Activated CD4-positive, alpha-beta T cell treated with anti-CD3 and anti-CD28 coated beads, Interleukin-2, amount 50 U/mL, for 16 hours (primary cell): ENCODE measurements at regions not wholly inside any gene's neighbourhood (a gene's known extent, or its start where the extent isn't known, plus 50 kb on each side); places are given as distances from the start of the nearest gene placed in this dataset.

Experiments used
- DNase-seq: peaks from one replicate; pipeline ENCODE4 v3.0.0-alpha.2; 2020

DNA sequence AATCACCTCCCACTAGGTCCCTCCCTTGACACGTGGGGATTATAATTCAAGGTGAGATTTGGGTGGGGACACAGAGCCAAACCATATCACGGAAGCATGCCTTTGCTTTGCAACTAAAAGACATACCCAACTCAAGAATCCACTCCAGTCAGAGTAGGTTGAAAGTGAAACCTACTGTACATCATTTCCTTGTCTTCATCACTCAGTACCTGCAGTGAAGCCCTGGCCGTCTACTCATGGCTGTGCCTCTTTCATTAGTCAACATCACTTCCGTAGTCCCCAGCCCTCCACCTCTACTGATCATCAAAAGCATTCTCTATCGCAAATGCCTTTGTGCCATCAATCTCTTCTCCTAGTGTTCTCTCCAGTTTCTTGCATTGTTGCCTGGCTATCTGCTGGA is 343.1 kb upstream of the ARGLU1 start:
- DNase-seq: no peak

DNA sequence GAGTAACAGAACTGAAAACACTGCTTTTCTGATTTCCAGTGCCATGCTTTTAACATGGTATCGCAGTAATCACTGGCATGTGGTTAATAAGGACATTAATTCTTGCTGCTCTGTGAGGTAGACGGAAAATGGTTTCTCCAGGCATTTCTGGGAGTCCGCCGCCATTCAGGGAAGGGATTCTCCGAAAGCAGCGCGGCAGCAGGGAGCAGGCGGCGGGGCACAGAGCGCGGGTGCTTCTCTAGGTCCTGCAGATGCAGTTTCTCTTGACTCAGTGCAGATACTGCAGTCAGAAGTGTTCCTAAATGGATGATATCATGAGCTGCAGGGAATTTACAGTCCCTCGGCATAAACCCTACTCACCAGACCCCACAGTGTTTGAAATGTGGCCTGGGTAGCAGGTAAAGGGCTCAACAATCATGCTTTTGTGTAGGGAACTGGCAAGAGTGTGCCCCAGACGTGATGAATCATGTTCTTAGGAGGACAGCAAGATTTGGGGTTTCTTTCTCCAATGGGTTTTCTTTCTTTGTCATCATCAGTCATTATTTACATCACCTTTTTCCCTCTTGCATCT is 338.6 kb upstream of the ARGLU1 start:
- no peak for DNase-seq

DNA sequence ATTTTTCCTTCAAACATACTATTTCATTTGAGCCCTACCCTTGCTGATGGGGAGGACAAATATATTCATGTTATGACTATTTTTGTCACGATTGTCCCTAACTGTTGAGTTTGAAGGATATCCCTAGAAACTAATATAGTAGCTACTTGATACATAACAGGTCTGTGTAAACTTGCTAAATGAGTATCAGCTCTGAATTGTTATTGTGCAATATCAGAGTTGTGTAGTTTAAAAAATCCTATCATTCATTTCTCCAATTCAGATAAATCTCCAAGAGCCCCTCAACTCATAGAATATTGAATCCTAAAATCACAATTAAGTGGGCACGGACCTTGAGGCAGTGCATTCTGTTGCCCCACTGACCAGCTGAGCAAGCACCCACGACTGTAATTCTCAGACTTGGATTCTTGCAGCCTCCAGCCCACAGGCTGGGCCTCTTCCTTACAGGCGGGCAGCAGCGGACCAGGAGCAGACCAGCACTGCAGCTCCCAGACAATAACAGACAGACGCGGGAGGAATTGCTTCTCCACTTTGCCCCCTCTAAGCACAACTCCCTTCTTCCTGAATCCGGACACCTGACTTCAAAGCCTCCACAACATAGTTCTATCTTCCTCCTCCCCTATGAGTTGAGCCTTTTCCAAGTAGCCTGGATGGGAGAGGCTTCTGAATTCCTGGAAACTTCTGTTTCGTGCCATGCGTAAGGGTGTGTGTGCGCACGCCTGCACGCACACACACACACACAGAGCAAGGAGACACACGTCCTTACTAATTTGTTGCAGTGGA is 337.6 kb upstream of the ARGLU1 start:
- no peak for DNase-seq

DNA sequence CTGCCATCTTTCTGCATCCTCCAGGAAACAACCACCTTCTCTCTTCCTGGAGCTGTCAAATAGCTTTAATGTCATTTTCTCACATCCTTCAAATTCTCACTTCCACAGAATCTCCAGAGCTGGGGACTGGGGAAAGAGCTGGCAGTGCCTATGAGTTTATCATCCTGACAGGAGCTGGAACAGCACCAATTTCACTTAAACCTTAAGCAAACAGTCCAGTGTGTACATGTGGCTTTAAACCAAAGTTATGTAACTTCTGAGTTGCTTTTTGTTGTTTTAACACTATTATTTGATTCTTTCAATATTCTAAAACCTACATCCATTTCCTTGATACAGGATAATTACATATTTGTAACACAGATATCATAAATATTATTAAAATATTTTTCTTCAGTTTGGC is 331.5 kb upstream of the ARGLU1 start:
- DNase-seq: no peak

DNA sequence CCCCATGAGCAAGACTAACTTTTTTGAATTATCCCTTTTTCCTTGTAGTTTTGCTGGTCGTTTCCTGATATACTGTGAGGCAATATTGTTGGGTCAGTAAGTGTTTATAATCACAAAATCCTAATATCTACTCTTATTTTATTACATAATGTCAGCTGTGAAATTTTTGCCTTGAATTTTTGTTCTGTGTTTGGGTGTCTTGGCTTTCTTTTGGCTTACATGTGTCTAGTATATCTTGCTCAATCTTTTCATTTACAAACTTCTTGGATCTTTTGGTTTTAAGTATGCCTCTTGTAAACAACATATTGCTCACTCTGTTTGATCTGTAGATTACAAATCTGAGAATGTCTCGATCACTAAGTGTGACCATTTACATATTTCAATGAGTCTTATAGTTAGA is 330.3 kb upstream of the ARGLU1 start:
- no peak for DNase-seq

DNA sequence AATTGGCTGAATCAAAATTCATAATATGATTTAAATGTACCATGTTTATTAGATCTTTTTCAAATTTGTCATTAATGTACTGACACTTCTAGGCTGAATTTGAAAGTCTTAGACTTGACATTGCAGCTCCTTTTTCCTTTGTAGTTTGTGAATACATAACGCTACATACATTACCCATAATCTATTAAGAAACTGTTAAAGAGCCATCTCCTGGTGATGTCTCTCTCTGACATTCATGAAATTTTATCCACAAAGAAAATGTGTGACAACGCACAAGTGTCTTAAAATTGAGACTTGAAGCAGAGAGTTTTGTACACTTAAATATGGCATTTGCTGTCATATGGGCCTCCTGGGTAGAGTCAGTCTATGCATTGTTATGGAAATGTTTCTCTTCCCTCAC is 320.2 kb upstream of the ARGLU1 start:
- no peak for DNase-seq

DNA sequence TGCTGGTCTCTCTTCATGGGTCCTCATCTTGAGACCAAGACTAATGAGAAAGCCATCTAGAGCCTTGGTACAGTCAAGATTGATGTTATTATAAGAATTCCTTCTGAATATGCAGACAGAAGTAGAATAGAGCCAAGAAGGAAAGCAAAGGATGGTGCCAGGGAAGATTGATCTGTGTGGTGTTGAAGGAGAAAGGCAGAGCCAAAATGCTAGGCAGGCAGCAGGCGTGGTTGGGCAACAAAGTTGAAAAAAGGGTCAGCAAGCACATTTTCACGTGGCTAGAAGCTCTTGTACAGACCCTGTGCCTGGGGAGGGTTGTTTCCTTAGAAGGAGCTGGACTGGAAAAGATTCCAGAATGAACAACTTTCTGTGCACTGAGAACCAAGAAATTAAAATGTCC is 319.7 kb upstream of the ARGLU1 start:
- DNase-seq: no peak

DNA sequence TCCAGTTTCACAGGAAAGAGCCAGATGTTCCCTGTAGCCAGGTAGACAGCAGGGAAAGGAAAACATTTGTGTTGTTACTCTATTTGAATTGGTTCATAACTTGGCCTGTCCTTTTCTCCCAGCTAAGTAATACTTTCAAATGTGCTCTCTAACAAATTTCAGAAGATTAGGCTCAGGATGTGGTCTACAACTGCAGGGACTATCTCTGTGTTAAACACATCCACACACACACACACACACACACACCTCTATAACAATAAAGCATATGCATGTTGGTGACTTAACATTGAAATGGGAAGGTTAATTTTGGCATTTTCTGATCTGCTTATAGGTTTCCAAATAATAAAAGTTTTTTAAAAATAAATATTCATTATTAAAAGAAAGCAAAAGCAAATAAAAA is 316.0 kb upstream of the ARGLU1 start:
- no peak for DNase-seq

DNA sequence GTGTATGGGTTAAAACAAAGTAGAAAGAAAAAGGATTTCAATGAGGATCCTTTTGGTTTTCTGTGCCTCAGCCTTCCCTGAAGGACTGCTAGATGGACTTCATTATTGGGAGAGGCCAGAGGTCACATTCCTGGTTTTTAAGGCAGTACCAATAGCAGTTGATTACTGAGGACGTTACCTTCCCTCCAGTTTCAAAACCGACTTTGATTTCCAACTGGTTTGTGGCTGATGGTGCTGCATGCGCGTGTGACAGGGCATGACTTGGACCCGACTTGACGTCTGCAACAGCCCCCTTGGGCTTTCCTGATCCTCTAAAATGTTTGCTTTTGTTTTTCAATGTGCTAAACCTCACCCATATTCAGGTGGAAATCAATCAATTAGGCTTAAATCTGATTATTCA is 314.3 kb upstream of the ARGLU1 start:
- no peak for DNase-seq

DNA sequence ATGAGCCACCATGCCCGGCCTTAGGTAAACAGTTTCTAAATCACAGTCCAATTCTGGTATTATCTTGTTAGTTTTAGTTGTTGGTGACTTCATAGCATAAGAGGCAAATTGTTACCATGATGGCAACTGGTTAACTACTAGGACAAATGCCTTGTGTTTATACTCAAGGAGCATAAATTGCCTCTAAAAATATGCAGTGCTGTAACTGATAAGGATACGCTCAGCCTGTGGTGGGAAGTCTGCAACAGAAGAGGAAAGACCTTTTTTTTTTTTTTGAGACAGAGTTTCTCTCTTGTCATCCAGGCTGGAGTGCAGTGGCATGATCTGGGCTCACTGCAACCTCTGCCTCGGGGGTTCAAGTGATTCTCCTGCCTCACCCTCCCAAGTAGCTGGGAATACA is 311.9 kb upstream of the ARGLU1 start:
- DNase-seq: no peak

DNA sequence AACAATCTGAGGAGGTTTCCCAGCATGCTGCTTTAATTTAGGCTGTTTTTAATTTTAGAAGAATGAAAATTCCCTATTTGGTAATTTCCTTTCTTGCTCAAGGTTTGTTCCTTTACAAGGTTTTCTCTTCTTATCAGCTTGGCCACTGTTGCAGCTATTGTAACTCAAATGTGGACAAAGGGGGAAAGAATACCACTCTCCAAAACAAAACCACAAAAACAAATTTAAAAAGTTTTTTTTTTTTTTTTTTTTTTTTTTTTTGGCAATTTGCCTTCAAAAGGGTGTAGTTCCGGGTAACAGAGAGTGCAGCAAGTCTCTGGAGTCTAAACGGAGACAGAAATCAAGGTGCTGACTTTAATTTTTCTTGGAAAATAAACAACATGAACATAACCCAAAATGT is 306.4 kb upstream of the ARGLU1 start:
- DNase-seq: no peak

DNA sequence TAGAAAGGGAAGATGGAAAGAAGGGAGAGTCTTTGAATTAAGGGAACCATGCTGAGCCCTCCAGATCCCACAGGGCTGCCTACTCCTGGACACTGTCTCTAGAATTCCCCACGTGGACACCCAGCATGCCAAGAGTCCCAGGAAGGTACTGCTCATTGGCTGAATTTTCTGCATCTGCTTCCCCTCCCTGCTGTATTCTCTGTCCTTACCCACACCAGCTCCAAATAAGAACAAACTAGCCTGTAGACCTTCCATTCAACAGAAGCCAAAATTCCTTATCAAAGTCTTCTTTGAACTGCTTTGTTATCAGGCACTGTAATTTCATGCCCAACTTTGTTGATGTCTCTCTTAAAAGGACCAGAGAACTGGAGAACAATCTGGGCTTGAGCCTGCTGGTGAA is 305.9 kb upstream of the ARGLU1 start:
- no peak for DNase-seq

DNA sequence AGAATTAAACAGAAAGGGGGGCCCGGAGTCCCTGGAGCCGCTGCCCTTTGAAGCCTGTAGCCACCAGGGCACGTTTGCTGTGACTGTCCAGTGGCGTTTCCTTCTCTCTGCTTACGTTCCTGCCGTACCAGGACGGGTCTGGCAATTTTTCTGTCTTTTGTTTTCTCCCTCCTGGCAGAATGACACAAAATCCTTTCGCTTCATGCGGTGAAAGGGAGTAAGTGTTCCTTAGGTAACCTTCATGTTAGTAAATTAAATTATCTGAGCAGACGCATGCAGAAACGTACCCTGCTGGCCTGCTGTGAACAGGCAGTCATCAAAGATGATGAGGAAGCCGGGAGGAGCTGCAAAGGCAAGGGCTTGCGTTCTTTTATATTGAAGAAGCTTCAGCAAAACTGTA is 299.3 kb upstream of the ARGLU1 start:
- DNase-seq: no peak

DNA sequence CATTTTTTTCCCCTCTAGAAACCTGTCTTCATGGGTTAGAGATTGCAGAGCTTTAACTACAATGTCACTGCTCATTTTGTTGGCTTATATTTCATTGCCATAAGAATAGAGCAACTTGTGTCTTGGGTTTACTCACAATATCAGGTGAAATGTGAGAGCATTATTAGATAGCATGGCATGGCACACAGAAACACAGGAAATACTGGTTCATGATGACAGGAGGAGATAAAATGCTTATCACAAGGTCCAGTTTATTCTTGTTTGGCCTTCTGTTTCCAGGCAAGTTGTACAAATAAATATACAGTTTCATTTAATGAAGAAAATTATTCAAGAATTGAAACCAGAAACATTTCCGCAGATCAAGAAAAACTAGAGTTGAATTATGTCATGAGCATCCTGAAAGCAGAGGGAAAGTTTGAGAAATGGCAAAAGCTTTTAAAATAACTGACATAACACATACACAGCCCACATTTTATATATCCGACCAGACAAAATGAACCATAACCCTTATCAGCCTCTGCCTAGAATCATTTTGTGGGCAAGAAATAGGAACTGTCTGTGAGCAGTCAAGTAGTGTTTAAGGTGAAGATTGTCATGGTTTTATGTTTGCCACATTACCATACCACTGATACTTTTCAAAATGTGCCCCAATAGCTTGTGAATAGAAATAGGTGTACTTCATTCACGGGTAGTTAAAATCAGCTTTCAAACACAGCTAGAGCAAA is 297.9 kb upstream of the ARGLU1 start:
- no peak for DNase-seq

DNA sequence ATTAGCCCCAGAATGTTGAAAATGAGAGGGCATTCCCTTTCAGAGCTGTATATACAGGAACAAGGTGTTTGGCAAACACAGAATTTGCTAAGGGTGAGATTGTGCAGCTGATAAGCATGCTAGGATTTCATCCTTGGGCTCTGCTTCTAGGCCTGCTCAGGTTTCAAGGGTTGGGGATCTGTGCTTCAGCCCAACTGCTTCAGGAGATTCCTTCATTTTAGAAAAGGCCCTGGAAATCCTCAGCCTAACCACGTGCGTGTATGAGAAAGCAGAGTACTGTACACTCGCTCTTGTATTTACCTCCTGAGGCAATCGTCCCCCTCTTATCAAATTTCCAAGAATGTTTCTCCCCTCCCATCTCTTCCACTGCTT is 291.6 kb upstream of the ARGLU1 start:
- no peak for DNase-seq

DNA sequence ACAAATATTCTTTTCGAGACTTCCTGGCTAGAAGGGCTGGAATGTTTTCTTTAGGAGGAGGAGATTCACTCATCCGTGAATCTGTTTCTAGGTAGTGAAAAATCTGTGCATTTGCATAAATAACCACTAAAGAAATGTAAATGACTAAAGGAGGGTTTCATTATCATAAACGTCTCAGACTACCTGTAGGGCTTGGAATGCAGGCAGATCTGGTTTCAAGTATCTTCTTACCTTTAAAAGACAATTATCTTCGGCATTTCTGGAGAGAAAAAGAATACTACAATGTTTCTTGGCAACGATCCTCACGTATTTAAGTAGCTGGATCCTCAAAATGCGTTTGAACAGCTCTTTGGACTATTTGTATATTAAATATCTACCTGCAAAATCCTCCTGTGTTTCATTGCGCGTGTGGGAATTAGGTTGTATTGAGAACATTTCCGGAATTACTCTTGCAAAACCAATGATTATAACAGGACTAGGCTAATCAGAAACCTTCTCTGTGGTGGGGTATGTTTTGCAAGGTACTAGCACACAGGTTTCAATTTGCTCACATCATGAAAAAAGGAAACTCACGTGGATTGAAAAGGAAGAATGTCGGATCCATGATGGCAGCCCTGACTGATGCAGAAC is 291.1 kb upstream of the ARGLU1 start:
- DNase-seq: no peak

DNA sequence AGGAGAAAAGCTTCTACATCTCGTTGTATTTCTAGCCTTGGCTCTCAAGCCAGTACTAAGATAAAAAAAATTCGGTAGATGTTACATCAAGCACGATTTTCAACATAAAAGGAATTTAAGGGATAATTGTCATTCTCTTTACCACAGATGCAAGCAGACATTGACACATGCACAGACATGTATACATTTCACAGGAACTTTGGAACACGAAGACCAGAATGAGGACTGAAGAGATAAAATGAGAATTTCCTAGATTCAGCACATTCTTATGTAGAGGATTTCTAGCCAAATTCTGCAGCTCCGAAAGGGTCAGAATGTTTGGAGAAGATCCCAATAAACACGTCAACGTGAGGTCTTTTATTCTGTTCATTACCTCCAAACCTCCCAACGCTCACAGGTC is 284.5 kb upstream of the ARGLU1 start:
- DNase-seq: no peak

DNA sequence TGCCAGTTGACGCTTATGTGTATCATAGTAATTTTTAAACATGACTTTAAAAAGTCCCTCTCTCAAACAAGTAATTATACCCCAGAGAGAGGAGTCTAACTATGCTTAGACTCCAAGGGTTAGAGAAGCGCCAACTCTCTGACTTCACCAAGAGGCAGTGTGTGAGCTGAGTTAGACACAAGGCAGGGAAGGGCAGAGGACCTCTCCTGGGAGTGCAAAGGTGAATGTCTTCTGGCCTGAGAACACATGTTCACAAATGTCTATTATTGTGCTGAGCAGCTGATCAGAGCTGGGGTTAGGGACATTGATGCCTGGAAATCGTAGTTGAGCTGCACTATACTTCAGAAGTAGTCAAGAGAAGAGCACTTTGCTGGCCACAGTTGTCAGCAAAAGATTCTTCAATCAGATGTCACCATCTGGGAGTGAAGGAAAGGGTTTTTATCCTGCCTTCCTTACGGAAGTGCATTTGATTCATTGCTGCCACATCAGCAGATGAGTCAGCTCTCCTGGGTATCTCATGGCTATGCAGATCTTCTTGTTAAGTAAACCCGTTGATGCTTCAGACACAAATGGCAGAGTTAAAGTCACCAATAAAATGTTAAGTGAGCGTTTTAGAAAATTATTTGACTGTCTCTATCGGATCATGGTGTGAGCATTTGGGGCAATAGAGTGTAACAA is 283.2 kb upstream of the ARGLU1 start:
- DNase-seq: no peak

DNA sequence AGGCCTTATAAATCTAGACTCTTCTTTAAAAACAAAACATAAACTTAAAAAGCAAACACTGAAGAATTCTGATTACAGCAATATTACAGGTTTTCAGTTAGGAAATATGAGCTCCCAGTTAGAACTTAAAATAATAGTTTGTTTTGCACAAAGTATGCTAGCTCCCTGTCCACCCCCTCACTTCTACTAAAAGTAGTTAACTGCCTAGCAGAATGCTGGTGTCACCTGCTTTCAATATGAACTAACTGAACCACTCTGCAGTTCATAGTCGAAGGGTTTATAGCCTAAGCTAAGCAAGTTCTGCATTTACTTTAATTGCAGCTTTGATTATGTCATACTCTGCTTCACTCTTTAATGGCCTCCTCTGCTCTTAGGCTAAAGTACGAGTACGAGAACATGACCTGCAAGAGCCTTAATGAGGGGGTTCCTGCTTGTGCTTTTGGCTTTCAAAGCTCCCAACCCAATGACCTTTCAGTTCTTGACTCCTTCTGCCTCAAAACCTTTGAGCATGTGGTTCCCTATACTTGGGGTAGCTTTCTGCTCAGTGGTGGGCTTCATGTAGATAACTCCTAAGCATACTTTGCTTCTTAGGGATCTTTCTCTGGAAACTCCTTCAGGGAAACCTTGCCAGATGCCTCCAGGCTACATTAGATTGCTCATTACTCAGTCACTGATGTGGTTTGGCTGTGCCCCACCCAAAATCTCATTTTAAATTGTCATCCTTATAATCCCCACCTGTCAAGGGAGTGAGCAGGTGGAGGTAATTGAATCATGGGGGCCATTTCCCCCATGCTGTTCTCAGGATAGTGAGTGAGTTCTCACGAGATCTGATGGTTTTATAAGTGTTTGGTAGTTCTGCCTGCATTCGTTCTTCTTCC is 278.9 kb upstream of the ARGLU1 start:
- no peak for DNase-seq

DNA sequence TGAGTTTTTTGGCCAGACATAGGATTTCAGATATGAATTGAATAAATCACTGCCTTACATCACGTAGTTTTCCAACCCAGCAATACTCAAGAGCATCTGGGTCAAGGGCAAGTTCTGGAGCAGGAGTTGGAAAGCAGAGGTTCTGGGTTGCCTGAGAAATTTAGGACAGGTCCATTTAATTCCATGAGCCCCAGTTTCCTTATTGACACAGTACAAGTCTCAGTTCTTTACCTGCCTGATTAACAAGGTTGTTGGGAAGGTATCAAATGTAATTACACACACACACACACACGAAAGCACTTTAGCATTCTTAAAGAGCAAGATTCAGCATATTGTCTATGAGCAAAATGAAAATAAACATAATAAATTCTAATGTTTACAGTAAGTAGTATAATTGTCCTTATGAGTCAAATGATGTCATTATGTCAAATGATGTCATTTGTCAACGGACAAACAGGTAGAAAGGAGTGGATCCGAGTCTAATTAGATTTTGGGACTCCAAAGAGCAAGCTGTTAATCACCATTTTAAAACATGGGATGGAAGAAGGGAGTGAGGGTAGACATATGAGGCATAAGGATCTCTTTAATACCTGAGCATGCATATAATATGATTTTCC is 268.4 kb upstream of the ARGLU1 start:
- no peak for DNase-seq

DNA sequence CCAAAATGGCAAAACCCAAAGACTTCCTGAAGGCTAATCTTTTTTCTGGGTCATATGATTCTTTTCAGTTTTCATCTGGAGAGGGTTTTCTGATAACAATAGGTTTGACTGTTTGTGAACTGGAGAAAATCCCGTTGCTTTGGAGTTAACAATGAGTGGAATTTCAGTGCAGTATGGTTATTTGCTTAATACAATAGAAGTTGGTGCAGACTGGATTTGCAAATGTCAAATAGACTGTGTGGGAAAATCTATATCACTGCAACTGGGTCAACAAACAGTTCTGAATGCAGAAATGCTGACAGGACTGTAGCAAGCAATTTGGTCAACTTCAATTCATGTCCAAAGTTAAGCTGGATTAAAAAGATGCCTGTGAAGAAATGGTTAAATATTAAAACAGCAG is 267.5 kb upstream of the ARGLU1 start:
- no peak for DNase-seq

DNA sequence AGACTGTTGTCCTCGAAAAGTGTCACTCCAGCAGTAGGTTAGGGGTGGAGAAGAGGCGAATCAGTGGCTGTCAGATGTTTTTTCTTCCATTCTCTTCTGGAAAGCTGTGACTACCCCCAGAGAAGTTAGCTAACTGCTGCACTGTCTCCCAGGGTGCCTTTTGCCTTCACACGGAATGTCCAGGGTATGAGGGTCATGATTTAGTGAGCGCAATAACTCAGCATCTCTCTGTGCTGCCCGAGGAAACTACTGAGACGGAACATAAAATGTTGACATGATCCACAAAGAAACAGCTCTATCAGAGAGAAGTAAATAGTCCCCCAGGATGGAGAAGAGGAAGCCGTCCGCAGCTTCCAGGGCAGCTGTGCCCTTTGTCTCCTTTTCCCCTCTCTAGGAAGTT is 254.0 kb upstream of the ARGLU1 start:
- no peak for DNase-seq
